ENCODE measurements at regions not wholly inside any gene's neighbourhood (a gene's known extent, or its start where the extent isn't known, plus 50 kb on each side); places are given as distances from the start of the nearest gene placed in this dataset.

DNA sequence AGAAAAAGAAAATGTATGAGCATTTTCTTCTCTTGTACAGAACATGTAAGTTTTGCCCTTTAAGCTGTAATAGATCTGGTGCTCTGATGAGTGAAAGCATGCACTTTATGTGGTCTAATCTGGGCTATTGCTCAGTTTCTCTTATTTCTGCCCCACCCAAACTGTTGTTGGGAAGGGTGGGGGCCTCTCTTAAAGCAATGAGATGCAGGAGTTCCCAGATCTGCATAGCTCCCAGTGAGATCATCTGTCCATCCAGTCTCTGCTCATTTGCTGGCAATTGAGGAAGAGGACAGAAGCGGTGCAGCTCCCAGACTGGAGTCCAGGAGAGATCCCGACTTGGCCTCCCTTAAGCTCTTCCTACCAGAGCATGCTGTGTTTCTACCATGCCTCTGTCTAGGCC, 114.9 kb upstream of the SORCS3 start:
- TF ChIP-seq, protein P1, sequence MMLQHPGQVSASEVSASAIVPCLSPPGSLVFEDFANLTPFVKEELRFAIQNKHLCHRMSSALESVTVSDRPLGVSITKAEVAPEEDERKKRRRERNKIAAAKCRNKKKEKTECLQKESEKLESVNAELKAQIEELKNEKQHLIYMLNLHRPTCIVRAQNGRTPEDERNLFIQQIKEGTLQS (IDR thresholded peaks at IDR 0.05), result no peak
- TF ChIP-seq FOXA1 (IDR thresholded peaks at IDR 0.05) (no peak), YY1 (IDR thresholded peaks at IDR 0.05) (no peak)
- TF ChIP-seq, protein P2, sequence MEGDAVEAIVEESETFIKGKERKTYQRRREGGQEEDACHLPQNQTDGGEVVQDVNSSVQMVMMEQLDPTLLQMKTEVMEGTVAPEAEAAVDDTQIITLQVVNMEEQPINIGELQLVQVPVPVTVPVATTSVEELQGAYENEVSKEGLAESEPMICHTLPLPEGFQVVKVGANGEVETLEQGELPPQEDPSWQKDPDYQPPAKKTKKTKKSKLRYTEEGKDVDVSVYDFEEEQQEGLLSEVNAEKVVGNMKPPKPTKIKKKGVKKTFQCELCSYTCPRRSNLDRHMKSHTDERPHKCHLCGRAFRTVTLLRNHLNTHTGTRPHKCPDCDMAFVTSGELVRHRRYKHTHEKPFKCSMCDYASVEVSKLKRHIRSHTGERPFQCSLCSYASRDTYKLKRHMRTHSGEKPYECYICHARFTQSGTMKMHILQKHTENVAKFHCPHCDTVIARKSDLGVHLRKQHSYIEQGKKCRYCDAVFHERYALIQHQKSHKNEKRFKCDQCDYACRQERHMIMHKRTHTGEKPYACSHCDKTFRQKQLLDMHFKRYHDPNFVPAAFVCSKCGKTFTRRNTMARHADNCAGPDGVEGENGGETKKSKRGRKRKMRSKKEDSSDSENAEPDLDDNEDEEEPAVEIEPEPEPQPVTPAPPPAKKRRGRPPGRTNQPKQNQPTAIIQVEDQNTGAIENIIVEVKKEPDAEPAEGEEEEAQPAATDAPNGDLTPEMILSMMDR (IDR thresholded peaks at IDR 0.05; ENCODE audit: low read depth, low read length, missing input control), result no peak

Measured in liver (tissue), 3 donors.